ENCODE measurements at regions not wholly inside any gene's neighbourhood (a gene's known extent, or its start where the extent isn't known, plus 50 kb on each side); places are given as distances from the start of the nearest gene placed in this dataset.
"Not testable (repeated sequence)": the region's sequence is repeated elsewhere in the genome, so short reads cannot be mapped to it uniquely, and the experiment has no call there.

GRCh38 chr14:28298156-28298555 lies 468.4 kb upstream of the FOXG1 start:
- no peak for DNase-seq

- DNase-seq, result no peak
Measured at GRCh38 chr14:28299227-28299626, 467.4 kb upstream of the FOXG1 start.

GRCh38 chr14:28300356-28300755 lies 466.2 kb upstream of the FOXG1 start:
- no peak for DNase-seq

- DNase-seq, result no peak
Measured at GRCh38 chr14:28301179-28301578, 465.4 kb upstream of the FOXG1 start.

- no peak for DNase-seq
Measured at GRCh38 chr14:28303248-28303647, 463.3 kb upstream of the FOXG1 start.

GRCh38 chr14:28305938-28306337 lies 460.6 kb upstream of the FOXG1 start:
- no peak for DNase-seq

GRCh38 chr14:28307506-28307905 lies 459.1 kb upstream of the FOXG1 start:
- DNase-seq, result no peak

GRCh38 chr14:28308734-28309133 lies 457.9 kb upstream of the FOXG1 start:
- no peak for DNase-seq

GRCh38 chr14:28317890-28318675 lies 448.5 kb upstream of the FOXG1 start:
- DNase-seq, result not testable (repeated sequence)

GRCh38 chr14:28321475-28322244 lies 444.9 kb upstream of the FOXG1 start:
- DNase-seq, result no peak

- no peak for DNase-seq
Measured at GRCh38 chr14:28323366-28323765, 443.2 kb upstream of the FOXG1 start.

- no peak for DNase-seq
Measured at GRCh38 chr14:28323951-28324741, 442.4 kb upstream of the FOXG1 start.

- DNase-seq, result no peak
Measured at GRCh38 chr14:28340816-28341215, 425.8 kb upstream of the FOXG1 start.

GRCh38 chr14:28344381-28344780 lies 422.2 kb upstream of the FOXG1 start:
- DNase-seq, result no peak

GRCh38 chr14:28348797-28349196 lies 417.8 kb upstream of the FOXG1 start:
- DNase-seq, result no peak

- no peak for DNase-seq
Measured at GRCh38 chr14:28356819-28357218, 409.8 kb upstream of the FOXG1 start.

GRCh38 chr14:28361486-28361885 lies 405.1 kb upstream of the FOXG1 start:
- no peak for DNase-seq

GRCh38 chr14:28365510-28365909 lies 401.1 kb upstream of the FOXG1 start:
- DNase-seq, result no peak

- no peak for DNase-seq
Measured at GRCh38 chr14:28373721-28374120, 392.9 kb upstream of the FOXG1 start.

- DNase-seq, result no peak
Measured at GRCh38 chr14:28375295-28375694, 391.3 kb upstream of the FOXG1 start.

GRCh38 chr14:28381656-28382055 lies 384.9 kb upstream of the FOXG1 start:
- DNase-seq, result no peak

- no peak for DNase-seq
Measured at GRCh38 chr14:28382444-28383190, 384.0 kb upstream of the FOXG1 start.

- no peak for DNase-seq
Measured at GRCh38 chr14:28398506-28398905, 368.1 kb upstream of the FOXG1 start.
